ENCODE measurements at regions not wholly inside any gene's neighbourhood (a gene's known extent, or its start where the extent isn't known, plus 50 kb on each side); places are given as distances from the start of the nearest gene placed in this dataset.
A peak's percentile ranks its signal among the peaks of the same experiment; 100 is the strongest.
"Not testable (repeated sequence)": the region's sequence is repeated elsewhere in the genome, so short reads cannot be mapped to it uniquely, and the experiment has no call there.

GRCh38 chr1:120561767-120562166 lies 146.9 kb downstream of the NBPF8 start:
- DNase-seq (peak in 7 of 14 experiments; percentile 1 to 77 (median 21)), ATAC-seq (ENCODE audit: poor library complexity) (peak; percentile 71)
- H3K27me3 ChIP-seq (ENCODE audit: control insufficient read depth in 1 of 2, insufficient read depth in 2 of 2, low read length in 2 of 2); H3K4me3 ChIP-seq (ENCODE audit: low read length); POLR2A ChIA-PET; CTCF ChIA-PET; H3K9me3 Mint-ChIP-seq; H3K27ac ChIP-seq (ENCODE audit: low read depth in 1 of 2, low read length in 2 of 2); H3K4me1 Mint-ChIP-seq (ENCODE audit: low read depth); H3K36me3 Mint-ChIP-seq (ENCODE audit: low read depth); H3K27me3 Mint-ChIP-seq; H3K36me3 ChIP-seq (ENCODE audit: insufficient read depth, low read length); intact Hi-C loops (cut with DNase I, micrococcal nuclease); H3K9me3 ChIP-seq (ENCODE audit: control insufficient read depth in 1 of 2, insufficient read depth in 1 of 2, low read length in 2 of 2); H3K4me1 ChIP-seq (ENCODE audit: insufficient read depth, low read length): not testable (repeated sequence)
- peak overlapping the region; percentile 63 for H3K4me3 Mint-ChIP-seq
- peak overlapping the region; percentile 65 for H3K27ac Mint-ChIP-seq

GRCh38 chr1:120565396-120565795 lies 150.6 kb downstream of the NBPF8 start:
- H3K4me1 Mint-ChIP-seq (ENCODE audit: low read depth); H3K36me3 Mint-ChIP-seq (ENCODE audit: low read depth); H3K4me3 Mint-ChIP-seq; intact Hi-C loops (cut with DNase I, micrococcal nuclease); H3K36me3 ChIP-seq (ENCODE audit: insufficient read depth, low read length); H3K27me3 Mint-ChIP-seq; DNase-seq; ATAC-seq (ENCODE audit: poor library complexity); H3K27ac Mint-ChIP-seq; H3K27me3 ChIP-seq (ENCODE audit: control insufficient read depth in 1 of 2, insufficient read depth in 2 of 2, low read length in 2 of 2); H3K4me1 ChIP-seq (ENCODE audit: insufficient read depth, low read length); CTCF ChIA-PET; H3K9me3 ChIP-seq (ENCODE audit: control insufficient read depth in 1 of 2, insufficient read depth in 1 of 2, low read length in 2 of 2); H3K27ac ChIP-seq (ENCODE audit: low read depth in 1 of 2, low read length in 2 of 2); POLR2A ChIA-PET; H3K4me3 ChIP-seq (ENCODE audit: low read length); H3K9me3 Mint-ChIP-seq: not testable (repeated sequence)

DNA sequence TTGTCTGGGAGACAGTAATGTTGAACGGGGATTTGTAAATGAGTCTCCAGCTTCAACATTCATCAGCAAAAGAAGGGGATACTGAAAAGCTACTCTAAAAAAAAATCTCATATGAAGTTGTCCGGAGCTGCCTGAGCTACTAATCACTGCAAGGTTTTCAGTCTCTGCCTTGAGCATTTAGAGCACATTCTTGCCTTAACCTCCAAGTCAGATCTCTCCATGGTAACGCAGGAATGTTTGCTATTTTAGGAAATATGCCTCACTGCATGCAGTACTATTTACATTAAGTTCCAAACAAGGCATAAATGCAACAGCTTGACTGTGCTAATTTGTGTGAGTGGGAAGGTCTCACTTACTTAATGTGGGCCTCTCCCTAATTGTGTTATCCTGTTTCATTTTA lies 152.8 kb downstream of the NBPF8 start:
- H3K27me3 ChIP-seq (ENCODE audit: control insufficient read depth in 1 of 2, insufficient read depth in 2 of 2, low read length in 2 of 2); H3K4me1 ChIP-seq (ENCODE audit: insufficient read depth, low read length); H3K4me1 Mint-ChIP-seq (ENCODE audit: low read depth); H3K27ac ChIP-seq (ENCODE audit: low read depth in 1 of 2, low read length in 2 of 2); H3K36me3 Mint-ChIP-seq (ENCODE audit: low read depth); H3K36me3 ChIP-seq (ENCODE audit: insufficient read depth, low read length); H3K9me3 Mint-ChIP-seq; POLR2A ChIA-PET; H3K27ac Mint-ChIP-seq; H3K27me3 Mint-ChIP-seq; ATAC-seq (ENCODE audit: poor library complexity); H3K4me3 ChIP-seq (ENCODE audit: low read length); H3K4me3 Mint-ChIP-seq; DNase-seq; CTCF ChIA-PET; H3K9me3 ChIP-seq (ENCODE audit: control insufficient read depth in 1 of 2, insufficient read depth in 1 of 2, low read length in 2 of 2); intact Hi-C loops (cut with DNase I, micrococcal nuclease): not testable (repeated sequence)

DNA sequence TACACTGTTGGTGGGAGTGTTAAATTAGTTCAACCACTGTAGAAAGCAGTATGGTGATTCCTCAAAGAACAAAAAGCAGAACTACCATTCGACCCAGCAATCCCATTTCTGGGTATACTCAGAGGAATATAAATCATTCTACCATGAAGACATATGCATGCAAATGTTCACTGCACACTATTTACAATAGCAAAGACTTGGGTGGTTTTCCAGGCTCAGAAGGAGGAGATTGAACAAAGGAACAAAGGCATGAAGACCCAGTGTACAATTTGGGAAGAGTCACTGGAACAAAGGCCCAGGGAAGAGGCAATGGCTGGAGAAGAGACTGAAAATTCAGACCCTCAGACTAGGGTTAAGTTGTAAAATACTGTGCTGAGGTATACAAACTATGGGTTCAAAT lies 148.5 kb upstream of the NBPF26 start:
- H3K27me3 ChIP-seq (ENCODE audit: control insufficient read depth in 1 of 2, insufficient read depth in 2 of 2, low read length in 2 of 2); DNase-seq; H3K27ac ChIP-seq (ENCODE audit: low read depth in 1 of 2, low read length in 2 of 2); H3K36me3 ChIP-seq (ENCODE audit: insufficient read depth, low read length); H3K9me3 ChIP-seq (ENCODE audit: control insufficient read depth in 1 of 2, insufficient read depth in 1 of 2, low read length in 2 of 2); H3K36me3 Mint-ChIP-seq (ENCODE audit: low read depth); H3K4me3 Mint-ChIP-seq; H3K27me3 Mint-ChIP-seq; H3K4me3 ChIP-seq (ENCODE audit: low read length); H3K9me3 Mint-ChIP-seq; H3K4me1 ChIP-seq (ENCODE audit: insufficient read depth, low read length); intact Hi-C loops (cut with DNase I, micrococcal nuclease); H3K27ac Mint-ChIP-seq; H3K4me1 Mint-ChIP-seq (ENCODE audit: low read depth); POLR2A ChIA-PET; CTCF ChIA-PET; ATAC-seq (ENCODE audit: poor library complexity): not testable (repeated sequence)

DNA sequence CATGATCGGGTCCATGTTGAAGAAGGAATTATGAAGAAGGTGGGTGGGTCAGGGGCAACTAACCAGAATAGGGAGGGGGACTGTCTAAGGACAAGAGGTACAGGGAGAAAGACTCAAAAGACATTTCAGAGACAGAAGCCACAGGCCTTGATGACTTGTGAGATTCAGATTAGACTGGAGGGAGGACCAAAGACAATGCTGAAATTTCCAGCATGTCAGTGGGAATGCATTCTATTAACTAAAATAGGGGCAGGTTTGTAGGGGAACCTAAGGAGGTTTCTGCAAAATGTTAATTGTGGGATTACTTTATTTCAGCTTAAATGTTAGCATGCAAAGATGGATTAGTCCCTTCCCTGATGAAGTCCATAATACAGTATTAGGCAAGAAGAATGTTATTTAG lies 141.6 kb upstream of the NBPF26 start:
- H3K27me3 ChIP-seq (ENCODE audit: control insufficient read depth in 1 of 2, insufficient read depth in 2 of 2, low read length in 2 of 2); H3K9me3 ChIP-seq (ENCODE audit: control insufficient read depth in 1 of 2, insufficient read depth in 1 of 2, low read length in 2 of 2); CTCF ChIA-PET; H3K27ac ChIP-seq (ENCODE audit: low read depth in 1 of 2, low read length in 2 of 2); H3K36me3 ChIP-seq (ENCODE audit: insufficient read depth, low read length); H3K27me3 Mint-ChIP-seq; ATAC-seq (ENCODE audit: poor library complexity); H3K27ac Mint-ChIP-seq; H3K4me3 ChIP-seq (ENCODE audit: low read length); POLR2A ChIA-PET; DNase-seq; H3K4me1 ChIP-seq (ENCODE audit: insufficient read depth, low read length); H3K36me3 Mint-ChIP-seq (ENCODE audit: low read depth); intact Hi-C loops (cut with DNase I, micrococcal nuclease); H3K9me3 Mint-ChIP-seq; H3K4me3 Mint-ChIP-seq; H3K4me1 Mint-ChIP-seq (ENCODE audit: low read depth): not testable (repeated sequence)

DNA sequence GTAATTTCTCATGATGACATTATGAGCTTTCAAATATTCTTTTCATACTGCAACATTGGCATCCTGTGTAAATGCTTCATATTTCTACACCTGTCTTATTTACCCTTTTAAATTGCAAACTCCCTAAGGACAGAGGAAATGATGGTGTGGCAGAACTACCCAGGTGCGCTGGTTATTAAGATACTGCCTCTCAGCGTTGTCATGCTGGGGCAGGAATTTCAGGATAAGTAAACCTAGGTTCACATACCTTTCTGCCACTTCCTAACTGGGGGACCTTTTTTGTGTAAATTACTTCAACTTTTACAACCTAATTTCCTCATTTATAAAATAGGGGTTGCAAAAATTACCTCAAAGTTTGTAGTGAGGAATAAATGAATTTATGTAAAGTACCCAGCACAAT lies 137.7 kb upstream of the NBPF26 start:
- intact Hi-C loops (cut with DNase I, micrococcal nuclease); H3K27ac Mint-ChIP-seq; H3K9me3 Mint-ChIP-seq; H3K27ac ChIP-seq (ENCODE audit: low read depth in 1 of 2, low read length in 2 of 2); H3K4me1 Mint-ChIP-seq (ENCODE audit: low read depth); ATAC-seq (ENCODE audit: poor library complexity); POLR2A ChIA-PET; H3K27me3 ChIP-seq (ENCODE audit: control insufficient read depth in 1 of 2, insufficient read depth in 2 of 2, low read length in 2 of 2); H3K9me3 ChIP-seq (ENCODE audit: control insufficient read depth in 1 of 2, insufficient read depth in 1 of 2, low read length in 2 of 2); H3K4me3 Mint-ChIP-seq; CTCF ChIA-PET; H3K36me3 Mint-ChIP-seq (ENCODE audit: low read depth); H3K4me1 ChIP-seq (ENCODE audit: insufficient read depth, low read length); DNase-seq; H3K36me3 ChIP-seq (ENCODE audit: insufficient read depth, low read length); H3K27me3 Mint-ChIP-seq; H3K4me3 ChIP-seq (ENCODE audit: low read length): not testable (repeated sequence)

GRCh38 chr1:120588811-120589210 lies 134.9 kb upstream of the NBPF26 start:
- H3K4me1 Mint-ChIP-seq (ENCODE audit: low read depth); H3K4me3 Mint-ChIP-seq; H3K27ac Mint-ChIP-seq; H3K27me3 ChIP-seq (ENCODE audit: control insufficient read depth in 1 of 2, insufficient read depth in 2 of 2, low read length in 2 of 2); H3K27ac ChIP-seq (ENCODE audit: low read depth in 1 of 2, low read length in 2 of 2); H3K9me3 Mint-ChIP-seq; H3K9me3 ChIP-seq (ENCODE audit: control insufficient read depth in 1 of 2, insufficient read depth in 1 of 2, low read length in 2 of 2); DNase-seq; H3K36me3 Mint-ChIP-seq (ENCODE audit: low read depth); CTCF ChIA-PET; H3K4me3 ChIP-seq (ENCODE audit: low read length); POLR2A ChIA-PET; H3K27me3 Mint-ChIP-seq; H3K4me1 ChIP-seq (ENCODE audit: insufficient read depth, low read length); intact Hi-C loops (cut with DNase I, micrococcal nuclease); H3K36me3 ChIP-seq (ENCODE audit: insufficient read depth, low read length); ATAC-seq (ENCODE audit: poor library complexity): not testable (repeated sequence)
